ENCODE measurements at regions not wholly inside any gene's neighbourhood (a gene's known extent, or its start where the extent isn't known, plus 50 kb on each side); places are given as distances from the start of the nearest gene placed in this dataset.
"Not testable (repeated sequence)": the region's sequence is repeated elsewhere in the genome, so short reads cannot be mapped to it uniquely, and the experiment has no call there.

- DNase-seq = no peak
Observed at GRCh38 chrX:18102006-18102405, 118.7 kb downstream of the BEND2 start.

- no peak for DNase-seq
Observed at GRCh38 chrX:18101087-18101486, 119.6 kb downstream of the BEND2 start.

GRCh38 chrX:18099745-18100144 is 120.9 kb downstream of the BEND2 start:
- DNase-seq = no peak

GRCh38 chrX:18098763-18099162 is 121.9 kb downstream of the BEND2 start:
- no peak for DNase-seq

GRCh38 chrX:18076434-18076833 is 144.3 kb downstream of the BEND2 start:
- no peak for DNase-seq

- no peak for DNase-seq
Observed at GRCh38 chrX:18075603-18076002, 145.1 kb downstream of the BEND2 start.

- DNase-seq = not testable (repeated sequence)
Observed at GRCh38 chrX:18068045-18068444, 152.6 kb downstream of the BEND2 start.

- no peak for DNase-seq
Observed at GRCh38 chrX:18065956-18066355, 154.7 kb downstream of the BEND2 start.

GRCh38 chrX:18051690-18052089 is 169.0 kb downstream of the BEND2 start:
- DNase-seq = no peak

- DNase-seq = no peak
Observed at GRCh38 chrX:18047491-18047890, 173.2 kb downstream of the BEND2 start.

GRCh38 chrX:18045436-18045835 is 175.2 kb downstream of the BEND2 start:
- DNase-seq = no peak

GRCh38 chrX:18042776-18043175 is 177.9 kb downstream of the BEND2 start:
- no peak for DNase-seq

GRCh38 chrX:18041656-18042055 is 179.0 kb downstream of the BEND2 start:
- DNase-seq = peak; percentile 11

- DNase-seq = no peak
Observed at GRCh38 chrX:18039023-18039422, 177.9 kb upstream of the RAI2 start.

- no peak for DNase-seq
Observed at GRCh38 chrX:18036394-18036793, 175.3 kb upstream of the RAI2 start.

- DNase-seq = no peak
Observed at GRCh38 chrX:18034945-18035344, 173.8 kb upstream of the RAI2 start.

GRCh38 chrX:18034504-18034903 is 173.4 kb upstream of the RAI2 start:
- DNase-seq = no peak

GRCh38 chrX:18032486-18033221 is 171.6 kb upstream of the RAI2 start:
- no peak for DNase-seq

- no peak for DNase-seq
Observed at GRCh38 chrX:18031726-18032375, 170.8 kb upstream of the RAI2 start.

GRCh38 chrX:18030656-18031055 is 169.6 kb upstream of the RAI2 start:
- DNase-seq = not testable (repeated sequence)

GRCh38 chrX:18026166-18026565 is 165.1 kb upstream of the RAI2 start:
- DNase-seq = no peak

GRCh38 chrX:18017411-18017810 is 156.3 kb upstream of the RAI2 start:
- DNase-seq = no peak

- DNase-seq = no peak
Observed at GRCh38 chrX:18016941-18017340, 155.8 kb upstream of the RAI2 start.

- DNase-seq = no peak
Observed at GRCh38 chrX:18010253-18010652, 149.2 kb upstream of the RAI2 start.

- no peak for DNase-seq
Observed at GRCh38 chrX:18003876-18004275, 142.8 kb upstream of the RAI2 start.
